GM23248 (cell line): ENCODE measurements at regions not wholly inside any gene's neighbourhood (a gene's known extent, or its start where the extent isn't known, plus 50 kb on each side); places are given as distances from the start of the nearest gene placed in this dataset.

Experiments used
- EZH2 ChIP-seq: fragments of 200-600 bp; sonication (generic); IDR thresholded peaks from 2 replicates; pipeline ENCODE4 v1.6.1; 2018; ENCODE audit warnings: antibody characterized with exemption, mild to moderate bottlenecking; ENCODE audit not compliant: insufficient read depth, poor library complexity, severe bottlenecking
- EZH2phosphoT487 ChIP-seq: fragments of 200-600 bp; sonication (generic); IDR thresholded peaks from 2 replicates; pipeline ENCODE4 v1.6.1; 2018; ENCODE audit warnings: antibody characterized with exemption, moderate library complexity, mild to moderate bottlenecking, low read depth; ENCODE audit not compliant: insufficient read depth

- no peak for TF ChIP-seq EZH2
- no peak for TF ChIP-seq EZH2phosphoT487
Measured at GRCh38 chr16:86304868-86305267, 205.5 kb upstream of the FOXF1 start.
